GDM1 (cell line): ENCODE measurements at regions not wholly inside any gene's neighbourhood (a gene's known extent, or its start where the extent isn't known, plus 50 kb on each side); places are given as distances from the start of the nearest gene placed in this dataset.
"Not testable (repeated sequence)": the region's sequence is repeated elsewhere in the genome, so short reads cannot be mapped to it uniquely, and the experiment has no call there.

ENCODE experiments used
- DNase-seq: peaks from one replicate; lab custom pipeline; 2025; lab: John Stamatoyannopoulos, UW

DNA sequence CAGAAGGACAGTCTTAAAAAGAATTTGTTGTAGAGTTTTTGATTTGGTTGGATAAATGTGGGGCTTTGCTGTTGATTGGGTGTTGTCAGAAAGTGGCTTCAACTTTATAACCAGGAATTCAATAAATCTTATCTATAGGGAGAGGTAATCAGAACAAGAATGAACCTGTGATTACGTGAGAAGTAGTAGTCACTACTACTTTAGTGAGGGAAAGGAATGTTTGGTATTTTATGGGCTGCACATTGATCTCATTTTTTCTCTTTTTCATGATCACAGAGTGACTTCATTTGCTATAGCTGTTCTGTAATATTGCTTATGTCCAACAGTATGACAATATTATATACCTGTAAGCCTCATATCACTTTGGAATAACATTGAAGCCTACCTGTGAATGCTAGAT is 485.2 kb upstream of the BCHE start:
- DNase-seq, result no peak

DNA sequence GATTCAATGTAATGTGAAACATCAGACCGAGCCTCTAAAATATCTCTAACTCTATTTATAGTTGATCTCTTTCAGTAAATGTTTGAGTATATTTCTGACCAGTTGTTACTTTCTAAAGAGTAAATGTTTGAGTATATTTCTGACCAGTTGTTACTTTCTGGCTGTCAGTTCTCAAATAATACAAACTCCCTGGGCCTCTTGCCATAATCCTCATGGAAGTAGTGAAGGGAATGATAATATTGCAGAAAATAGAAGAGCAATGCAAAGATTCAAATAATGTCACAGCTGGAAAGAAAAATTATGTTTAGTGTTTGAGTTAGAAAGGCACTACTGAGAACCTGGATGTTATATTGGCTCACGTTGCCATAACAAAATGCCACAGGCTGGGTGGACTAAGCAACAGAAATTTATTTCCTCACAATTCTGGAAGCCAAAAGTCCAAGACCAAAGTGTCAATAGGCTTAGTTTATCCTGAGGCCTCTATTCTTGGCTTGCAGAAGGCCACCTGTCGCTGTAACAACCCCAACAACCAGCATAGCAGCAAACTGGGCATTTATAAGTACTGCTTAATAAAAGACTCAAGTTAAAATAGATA is 470.6 kb upstream of the BCHE start:
- DNase-seq, result no peak

DNA sequence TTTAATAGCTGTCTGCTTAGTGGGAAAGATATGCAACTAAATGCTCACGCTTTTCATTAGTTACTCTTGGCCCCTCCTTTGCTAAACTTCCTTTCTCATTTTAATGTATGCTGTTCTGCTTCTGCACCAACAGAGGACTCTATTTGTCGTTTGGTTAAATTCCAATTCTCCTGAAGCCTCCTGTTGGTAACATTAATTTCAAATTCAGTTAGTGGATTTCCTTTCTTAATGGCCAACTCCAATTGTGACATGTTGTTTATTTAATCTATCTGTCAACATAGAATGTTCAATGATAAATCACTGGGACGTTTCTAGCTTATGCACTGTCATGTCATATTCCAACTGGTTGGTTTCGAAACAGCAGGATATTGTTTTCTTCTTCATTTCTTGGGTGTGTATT is 467.4 kb upstream of the BCHE start:
- DNase-seq, result no peak

GRCh38 chr3:166303681-166304080 is 466.5 kb upstream of the BCHE start:
- DNase-seq, result no peak

DNA sequence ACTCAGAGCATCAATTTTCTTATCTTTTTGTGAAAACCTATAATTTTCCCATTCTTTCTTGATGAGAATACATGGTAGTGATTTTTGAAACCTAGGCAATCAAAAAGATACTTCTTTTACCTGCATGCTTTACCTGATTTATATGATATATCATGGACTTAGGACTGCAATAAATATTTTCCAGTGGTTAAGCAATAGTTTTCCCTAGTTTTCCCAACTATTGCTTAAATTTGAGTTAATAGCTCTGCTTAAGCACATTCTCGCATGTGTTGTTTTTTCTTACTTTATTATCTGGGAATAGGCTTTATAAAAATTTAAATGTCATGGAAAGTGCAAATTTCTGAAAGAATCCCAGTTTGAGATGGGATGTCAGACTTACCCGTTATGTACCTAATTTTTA is 465.1 kb upstream of the BCHE start:
- DNase-seq, result no peak

DNA sequence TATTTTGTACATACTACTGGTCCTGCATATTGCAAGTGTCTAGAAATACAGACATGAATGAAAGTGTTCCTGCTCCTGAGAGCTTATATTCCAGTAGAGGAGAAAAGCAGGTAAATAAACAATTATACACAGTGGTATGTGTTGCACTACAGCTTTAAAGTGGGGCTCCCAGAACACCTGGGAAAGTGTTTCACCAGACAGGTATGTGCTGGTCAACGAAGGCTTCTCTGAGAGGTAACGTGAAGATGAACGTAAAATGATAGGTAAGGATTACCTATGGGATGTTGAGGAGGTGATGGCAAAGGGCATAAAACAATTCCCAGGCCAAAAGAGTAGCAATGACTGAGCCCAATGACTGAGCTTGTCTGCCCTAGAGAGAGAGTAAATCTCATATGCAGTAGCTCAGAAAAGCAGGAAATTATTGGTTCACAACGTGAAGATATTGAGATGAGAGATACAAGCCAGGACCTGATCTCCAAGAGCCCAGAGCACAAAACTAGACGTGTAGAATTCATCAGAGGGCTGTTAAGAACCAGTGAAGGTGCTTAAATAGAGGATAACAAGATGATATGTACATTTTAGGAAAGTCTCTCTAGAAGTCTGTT is 459.1 kb upstream of the BCHE start:
- DNase-seq, result no peak

GRCh38 chr3:166291186-166291955 is 454.1 kb upstream of the BCHE start:
- no peak for DNase-seq

GRCh38 chr3:166285001-166285400 is 447.8 kb upstream of the BCHE start:
- DNase-seq, result no peak

DNA sequence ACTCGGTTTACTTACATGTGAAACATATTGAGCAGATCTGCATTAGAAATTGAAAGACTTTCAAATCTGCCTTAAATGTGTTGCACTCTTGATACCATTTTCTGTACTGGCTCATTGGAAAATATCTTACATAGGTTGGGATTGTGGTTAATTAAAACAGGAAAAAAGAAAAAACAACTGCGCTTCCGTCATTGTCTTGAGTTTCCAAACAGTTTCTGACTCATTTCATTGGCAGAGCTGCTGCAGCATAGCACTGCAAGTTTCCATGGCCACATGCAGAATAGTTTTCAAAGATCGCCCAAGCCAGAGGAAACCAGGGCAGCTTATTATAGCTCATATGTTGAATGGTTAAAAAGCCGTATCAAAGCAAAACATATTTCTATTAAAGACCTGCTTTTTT is 446.6 kb upstream of the BCHE start:
- peak; percentile 31 for DNase-seq

DNA sequence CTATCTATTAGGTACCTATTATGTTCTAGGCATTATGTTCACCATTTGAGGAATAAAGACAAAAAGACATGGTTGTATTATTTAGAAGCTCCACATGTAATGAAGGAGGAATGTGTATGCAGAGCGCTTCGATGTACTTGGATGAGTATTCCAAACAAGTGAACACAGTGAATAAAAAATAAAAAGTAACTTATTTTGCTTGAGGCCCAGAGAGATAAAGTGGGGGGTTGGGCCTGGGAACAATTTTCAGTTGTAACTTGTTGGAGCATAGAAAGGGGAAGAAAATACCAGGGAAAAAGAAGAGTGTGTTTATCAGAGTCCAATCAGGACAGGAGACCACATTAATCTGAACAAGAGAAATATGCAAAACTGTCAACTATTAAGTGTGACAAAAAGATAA is 445.7 kb upstream of the BCHE start:
- no peak for DNase-seq

DNA sequence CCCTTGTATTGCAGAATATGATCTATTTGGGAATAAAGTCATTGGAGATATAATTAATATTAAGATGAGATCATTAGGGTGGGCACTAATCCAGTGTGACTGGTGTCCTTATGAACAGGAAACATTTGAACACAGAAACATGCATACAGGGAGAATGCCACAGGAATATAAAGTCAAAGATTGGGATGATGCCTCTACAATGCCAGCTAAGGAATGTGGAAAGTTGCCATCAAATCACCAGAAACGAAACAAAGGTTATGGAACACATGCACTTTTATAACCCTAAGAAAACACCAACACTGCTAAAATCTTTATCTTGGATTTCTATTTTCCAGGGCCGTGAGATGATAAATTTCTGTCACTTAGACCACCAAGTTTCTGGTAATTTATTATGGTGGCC is 442.4 kb upstream of the BCHE start:
- DNase-seq, result no peak

DNA sequence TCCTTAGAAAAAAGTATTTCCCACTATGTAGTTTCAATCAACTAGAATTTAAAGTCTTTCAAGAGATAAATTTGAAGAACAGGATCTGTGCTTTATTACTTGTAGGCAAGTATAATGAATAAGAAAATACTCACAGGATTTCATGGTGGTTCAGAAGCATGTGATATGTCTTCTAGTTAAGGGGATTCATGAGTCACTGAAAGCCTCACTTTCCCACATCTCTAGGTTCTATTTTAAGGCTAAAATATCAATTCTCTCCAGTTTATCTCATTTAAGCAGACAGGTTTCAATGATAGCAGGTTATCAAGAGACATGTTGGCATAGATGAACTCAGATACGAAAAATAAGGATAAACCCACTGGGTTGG is 437.8 kb upstream of the BCHE start:
- no peak for DNase-seq

- DNase-seq, result no peak
These were observed 437.3 kb upstream of the BCHE start for GRCh38 chr3:166274351-166275023.

DNA sequence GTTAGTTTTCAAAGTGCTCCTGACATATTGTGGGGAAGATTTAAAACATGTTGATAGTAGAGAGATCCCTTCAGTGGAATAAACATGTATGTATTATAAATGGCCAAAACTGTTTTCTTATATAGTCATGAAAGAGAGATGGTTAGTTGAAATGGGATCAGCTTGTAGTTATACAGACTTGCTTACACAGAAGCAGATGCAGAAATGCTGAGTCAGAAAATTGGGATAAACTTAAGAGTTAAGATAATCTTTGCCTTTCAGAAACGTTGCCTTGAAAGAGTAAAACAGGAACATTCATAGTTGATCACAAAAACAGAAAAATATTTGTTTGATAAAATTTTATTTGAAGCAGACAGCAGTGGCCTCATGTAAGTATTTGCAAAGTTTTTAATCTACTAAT is 433.2 kb upstream of the BCHE start:
- no peak for DNase-seq

DNA sequence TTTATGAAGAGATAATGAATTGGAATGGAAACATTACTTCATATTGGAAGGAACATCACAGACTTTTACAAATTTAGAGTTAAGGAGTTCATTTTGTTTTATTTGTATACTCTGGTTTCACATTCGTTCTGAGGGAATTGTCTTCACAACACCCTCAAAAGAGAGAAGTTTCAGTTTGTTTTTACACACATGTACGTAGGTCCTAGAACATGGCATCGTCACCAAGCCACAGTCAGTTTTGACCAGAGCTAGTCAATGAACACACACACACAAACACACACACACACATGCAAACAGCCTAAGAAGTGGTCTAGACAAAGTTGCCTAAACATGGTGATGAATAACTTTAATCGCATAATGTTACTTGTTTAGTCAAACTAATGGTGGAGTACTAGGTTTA is 427.9 kb upstream of the BCHE start:
- DNase-seq, result no peak

DNA sequence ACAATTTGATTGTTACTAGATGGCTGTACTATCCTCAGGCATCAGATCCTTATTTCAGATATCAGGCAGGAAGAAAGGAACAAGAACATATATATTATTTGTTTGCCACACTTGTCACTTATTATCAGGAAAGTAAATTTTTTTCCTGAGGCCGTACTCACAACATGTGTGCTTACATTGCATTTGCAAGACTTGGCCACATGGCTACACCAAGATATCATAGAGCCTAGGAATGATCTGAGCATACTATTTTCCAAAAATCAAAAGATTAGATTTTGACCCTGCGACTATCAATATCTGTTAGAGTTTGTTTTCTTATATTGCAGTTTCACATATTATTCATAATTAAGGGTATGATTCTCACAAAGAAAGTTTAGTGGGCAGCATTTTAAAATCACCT is 426.2 kb upstream of the BCHE start:
- DNase-seq, result no peak

- DNase-seq, result not testable (repeated sequence)
These were observed 421.1 kb upstream of the BCHE start for GRCh38 chr3:166258293-166258850.

GRCh38 chr3:166257715-166258114 is 420.5 kb upstream of the BCHE start:
- no peak for DNase-seq

- DNase-seq, result no peak
These were observed 411.6 kb upstream of the BCHE start for GRCh38 chr3:166248784-166249183.

DNA sequence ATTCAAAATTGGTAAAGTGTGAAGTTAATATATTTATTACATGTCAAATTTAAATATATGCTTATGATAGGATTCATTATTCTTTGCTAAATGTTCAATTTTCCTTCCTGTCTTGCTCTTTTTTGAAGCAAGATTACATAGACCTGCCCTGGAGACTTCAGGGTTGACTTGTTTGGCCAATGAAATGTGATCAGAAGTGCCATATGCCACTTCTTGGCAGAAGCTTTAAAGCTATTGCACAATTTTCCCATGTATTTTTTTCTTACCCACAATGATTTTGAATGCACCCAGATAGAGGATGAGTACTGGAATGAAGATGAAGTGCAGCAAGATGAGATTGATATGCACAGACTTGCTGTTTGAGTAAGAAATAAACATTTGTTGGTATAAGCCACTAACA is 406.3 kb upstream of the BCHE start:
- DNase-seq, result no peak

DNA sequence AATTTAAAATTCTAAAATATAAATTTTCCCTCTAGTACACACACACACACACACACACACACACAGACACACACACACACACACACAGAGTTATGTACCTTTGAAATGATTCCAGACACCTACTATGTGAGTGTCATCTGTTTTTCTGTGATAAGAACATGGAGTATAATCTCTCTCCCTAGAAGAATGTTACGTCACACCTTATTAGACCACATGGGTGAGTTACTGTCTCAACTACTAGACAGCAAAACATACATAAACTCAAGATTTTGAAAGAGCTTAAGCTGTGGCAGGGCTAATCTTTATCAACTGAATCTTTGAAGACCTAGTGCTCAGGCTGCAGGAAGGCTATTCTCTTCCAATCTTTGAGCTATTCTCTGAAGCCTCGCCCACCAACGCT is 385.9 kb upstream of the BCHE start:
- no peak for DNase-seq

DNA sequence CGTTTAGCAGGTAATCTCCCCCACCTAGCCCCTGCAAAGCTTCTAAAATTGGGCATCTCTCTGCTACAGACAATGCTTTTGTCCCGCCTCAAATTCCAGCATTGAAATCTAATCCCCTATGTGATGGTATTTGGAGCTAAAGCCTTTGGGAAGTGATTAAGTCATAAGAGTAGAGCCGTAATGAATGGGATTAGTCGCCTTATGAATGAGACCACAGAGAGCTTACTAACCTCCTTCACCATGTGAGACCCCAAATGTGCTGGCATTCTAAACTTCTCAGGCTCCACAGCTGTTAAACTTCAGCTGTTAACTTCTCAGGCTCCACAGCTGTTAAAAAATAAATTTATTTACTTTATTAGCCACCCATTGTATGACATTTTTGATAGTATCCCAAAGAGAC is 374.2 kb upstream of the BCHE start:
- DNase-seq, result no peak

GRCh38 chr3:166209701-166210100 is 372.5 kb upstream of the BCHE start:
- DNase-seq, result no peak
